ENCODE measurements at regions not wholly inside any gene's neighbourhood (a gene's known extent, or its start where the extent isn't known, plus 50 kb on each side); places are given as distances from the start of the nearest gene placed in this dataset.

GRCh38 chr16:55179852-55180585 is 144.0 kb upstream of the IRX6 start:
- no peak for TF ChIP-seq CTCF (IDR thresholded peaks at IDR 0.05)
- TF ChIP-seq POLR2AphosphoS5 (IDR thresholded peaks at IDR 0.05; ENCODE audit: low read depth, low read length) = no peak
- TF ChIP-seq SIN3A (IDR thresholded peaks at IDR 0.05; ENCODE audit: borderline replicate concordance, insufficient read depth, low read depth, low read length) = no peak

Measured in Panc1 (cell line).